GM21786 (cell line): ENCODE measurements at regions not wholly inside any gene's neighbourhood (a gene's known extent, or its start where the extent isn't known, plus 50 kb on each side); places are given as distances from the start of the nearest gene placed in this dataset.

Experiments used
- ATAC-seq: cut with Tn5 transposase; IDR thresholded peaks from one replicate; pipeline ENCODE4 v1.9.1; 2021; ENCODE audit not compliant: unreplicated experiment

- no peak for ATAC-seq
Measured at GRCh38 chr9:118029425-118029824, 325.2 kb downstream of the TLR4 start.

GRCh38 chr9:118034701-118035100, 330.5 kb downstream of the TLR4 start:
- ATAC-seq = no peak

- ATAC-seq = no peak
Measured at GRCh38 chr9:118038713-118039112, 334.5 kb downstream of the TLR4 start.

GRCh38 chr9:118058227-118058626, 354.0 kb downstream of the TLR4 start:
- ATAC-seq = no peak

DNA sequence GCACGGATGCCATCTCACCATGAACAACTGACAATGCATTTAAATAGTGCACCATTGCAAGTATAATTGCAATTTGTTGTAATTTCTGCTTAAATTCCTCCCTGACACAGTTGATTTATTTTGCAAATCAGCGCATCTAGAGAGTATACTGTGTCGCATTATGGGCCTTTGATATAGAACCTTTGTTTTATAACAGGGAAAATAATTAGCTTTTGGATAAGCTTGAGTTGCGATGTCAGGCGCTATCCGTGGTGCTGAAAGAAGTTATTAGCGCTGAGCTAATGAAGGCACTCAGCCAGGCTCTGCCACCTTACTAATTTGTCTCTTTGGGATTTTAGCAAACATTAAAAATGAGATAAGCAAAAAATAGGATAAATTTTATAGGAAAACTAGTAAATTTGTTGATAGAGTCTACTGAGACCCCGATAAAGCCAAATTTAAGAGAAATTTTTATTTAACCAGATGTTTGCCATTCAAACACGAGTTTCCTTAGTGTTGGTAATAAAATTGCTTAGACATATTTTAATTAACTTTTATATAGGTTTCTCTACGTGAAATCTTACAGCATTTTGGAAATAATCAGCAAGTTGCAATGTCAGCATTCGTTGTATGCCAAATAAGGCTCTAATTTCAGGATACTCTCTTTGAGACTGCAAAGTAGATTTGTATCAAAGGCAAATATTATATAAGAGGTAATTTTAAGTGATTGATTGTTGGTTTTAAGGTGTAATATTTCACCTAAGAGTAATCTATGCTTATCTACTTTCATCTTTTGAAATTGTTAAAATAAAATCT, 355.5 kb downstream of the TLR4 start:
- no peak for ATAC-seq

DNA sequence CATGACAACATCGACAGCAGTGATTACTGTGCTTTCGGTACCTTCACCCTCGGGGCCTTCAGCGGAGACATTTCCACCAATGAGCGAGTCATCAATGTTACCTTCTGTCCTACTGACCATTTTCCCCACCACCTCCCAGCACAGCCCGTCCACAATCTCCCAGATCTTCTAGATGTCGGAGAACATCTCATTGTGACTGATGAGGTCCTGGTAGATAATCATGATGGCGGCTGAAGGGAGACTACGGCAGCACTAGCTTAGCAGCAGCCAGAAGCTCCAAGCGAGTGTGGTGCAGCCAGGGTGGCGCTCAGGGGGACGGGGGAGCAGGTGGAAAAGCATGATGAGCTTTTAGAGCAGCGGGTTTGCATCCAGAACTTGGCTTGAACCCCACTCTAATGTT, 379.0 kb downstream of the TLR4 start:
- no peak for ATAC-seq

DNA sequence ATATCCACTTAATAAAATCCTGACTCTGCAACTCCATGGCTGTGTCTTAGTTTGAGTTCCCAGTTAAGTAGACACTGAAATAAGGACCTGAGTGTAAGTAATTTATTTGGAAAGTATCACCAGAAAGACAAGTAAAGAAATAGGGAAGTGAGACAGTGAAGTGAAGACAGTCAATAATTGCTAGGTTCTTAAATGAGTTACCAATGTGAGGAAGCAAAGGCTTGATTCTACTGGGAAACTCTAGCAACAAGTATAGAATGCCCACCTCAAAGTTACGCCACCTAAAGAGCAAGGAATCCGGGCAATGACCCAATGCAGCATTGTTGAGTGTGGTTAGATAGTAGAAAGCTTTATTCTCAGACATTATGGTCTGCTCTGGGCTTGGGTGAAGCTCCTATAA, 383.9 kb downstream of the TLR4 start:
- ATAC-seq = no peak

DNA sequence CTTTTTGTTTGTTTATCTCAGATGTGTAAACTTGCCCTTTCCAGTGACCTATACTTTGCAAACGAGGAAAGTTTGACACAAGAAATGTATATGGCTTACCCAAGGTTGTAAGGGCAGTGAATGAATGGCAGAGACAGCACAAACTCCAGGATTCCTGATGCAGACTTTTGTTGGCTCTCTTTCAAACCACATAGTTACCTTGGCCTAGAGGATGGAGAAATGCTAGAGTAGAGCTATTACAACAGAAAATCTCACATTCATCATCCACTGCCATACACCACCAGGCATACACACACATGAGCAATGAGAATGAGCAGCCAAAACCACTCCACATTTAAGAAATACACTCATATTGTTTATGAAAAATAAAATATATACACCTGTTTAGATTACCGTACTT, 387.0 kb downstream of the TLR4 start:
- no peak for ATAC-seq

- ATAC-seq = no peak
Measured at GRCh38 chr9:118091711-118092500, 387.7 kb downstream of the TLR4 start.

DNA sequence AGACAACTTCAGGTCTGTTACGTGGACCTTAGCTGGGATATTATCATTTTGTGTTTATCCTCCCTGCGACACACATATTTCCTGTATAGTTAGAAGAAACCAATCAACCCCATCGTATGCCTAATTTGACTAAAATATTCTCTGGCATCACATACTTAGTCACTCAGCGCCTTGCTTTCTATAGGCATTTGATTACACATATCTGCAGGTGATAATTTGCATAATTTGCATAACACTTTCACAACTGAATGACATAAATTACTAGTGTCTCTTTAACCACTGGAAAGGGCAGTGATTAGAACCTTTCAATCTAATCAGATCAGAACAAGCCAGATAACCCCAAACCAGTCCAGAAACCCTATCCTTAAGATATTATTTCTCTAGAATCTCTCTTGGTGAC, 390.2 kb downstream of the TLR4 start:
- no peak for ATAC-seq

DNA sequence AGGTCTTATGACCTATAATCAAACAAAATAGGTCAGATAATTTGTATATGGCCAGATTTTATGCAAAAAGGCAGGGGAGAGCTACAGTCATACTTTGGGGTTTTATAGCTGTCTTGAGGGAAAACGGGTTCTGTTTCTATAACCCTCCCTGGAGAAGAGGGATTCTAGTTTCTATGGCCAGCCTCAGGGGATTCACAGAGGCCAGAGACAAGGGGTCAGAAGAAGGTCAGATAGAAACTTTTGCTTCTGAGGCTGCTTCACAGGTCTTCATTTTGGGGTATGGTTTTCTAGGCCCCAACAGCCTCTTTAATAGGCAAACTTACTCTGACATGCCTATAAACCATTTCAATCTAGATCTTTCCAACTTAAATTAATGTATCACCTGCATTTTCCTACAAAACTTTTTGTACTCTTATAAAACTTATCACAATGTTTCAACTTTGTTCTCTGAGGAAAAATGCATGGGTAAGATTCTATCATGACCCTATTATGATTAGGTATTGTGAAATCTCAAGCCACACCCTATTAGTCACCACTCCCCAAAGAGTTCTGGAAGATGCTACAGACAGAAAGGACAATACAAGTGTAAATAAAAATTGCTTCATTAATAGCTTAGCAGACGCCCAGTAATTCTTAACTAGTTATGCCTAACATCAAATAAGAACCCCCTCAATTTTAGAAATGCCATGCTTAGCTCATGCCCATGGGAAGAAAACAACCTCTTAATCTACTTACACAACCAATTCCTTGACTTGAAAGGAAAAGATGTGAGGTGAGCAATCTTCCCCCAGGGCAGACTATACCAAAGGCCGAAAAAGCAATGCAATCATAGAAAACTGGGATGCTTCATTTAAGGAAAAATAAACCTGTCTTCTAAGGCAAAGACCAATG, 396.6 kb downstream of the TLR4 start:
- no peak for ATAC-seq

GRCh38 chr9:118104363-118104762, 400.2 kb downstream of the TLR4 start:
- ATAC-seq = no peak

DNA sequence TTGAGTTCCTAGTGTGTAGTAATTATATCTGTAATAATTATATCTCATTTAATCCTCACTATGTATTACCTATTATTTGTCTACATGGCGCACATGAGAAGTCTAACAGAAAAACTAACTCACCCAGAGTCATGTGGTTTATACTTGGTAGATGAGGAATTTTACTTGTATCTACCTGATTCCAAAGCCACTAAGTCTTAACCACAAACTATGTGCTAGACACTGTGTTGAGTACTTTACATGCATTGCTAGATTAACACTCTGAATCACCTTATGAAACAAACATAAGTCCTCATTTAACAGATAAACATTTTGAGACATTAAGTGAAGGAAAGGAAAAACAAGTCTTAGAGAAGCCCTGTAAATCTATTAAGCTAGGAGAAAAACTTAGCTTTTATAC, 404.8 kb downstream of the TLR4 start:
- no peak for ATAC-seq

GRCh38 chr9:118109542-118109941, 405.3 kb downstream of the TLR4 start:
- ATAC-seq = no peak

DNA sequence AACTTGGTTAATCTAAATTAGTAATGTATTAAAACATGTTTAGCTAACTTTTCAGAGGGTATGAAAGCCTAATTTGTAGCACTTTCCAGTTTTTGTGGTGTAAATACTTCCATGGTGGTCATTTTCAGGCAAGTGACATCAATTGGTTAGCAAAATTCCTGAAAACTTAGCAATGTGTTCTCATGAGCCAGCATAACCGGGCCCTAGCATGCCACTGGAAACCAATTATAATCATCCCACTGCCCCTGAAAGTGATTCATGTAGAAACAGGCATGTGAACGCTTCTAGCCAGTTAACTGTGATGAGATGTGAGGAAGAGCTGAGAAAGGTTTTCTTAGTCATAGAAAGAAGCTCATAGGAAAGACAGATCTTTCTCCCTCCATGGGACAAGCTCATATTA, 417.2 kb downstream of the TLR4 start:
- ATAC-seq = no peak

- ATAC-seq = no peak
Measured at GRCh38 chr9:118128313-118128712, 424.1 kb downstream of the TLR4 start.

- no peak for ATAC-seq
Measured at GRCh38 chr9:118129541-118129940, 425.3 kb downstream of the TLR4 start.

- ATAC-seq = no peak
Measured at GRCh38 chr9:118148990-118149389, 444.8 kb downstream of the TLR4 start.

DNA sequence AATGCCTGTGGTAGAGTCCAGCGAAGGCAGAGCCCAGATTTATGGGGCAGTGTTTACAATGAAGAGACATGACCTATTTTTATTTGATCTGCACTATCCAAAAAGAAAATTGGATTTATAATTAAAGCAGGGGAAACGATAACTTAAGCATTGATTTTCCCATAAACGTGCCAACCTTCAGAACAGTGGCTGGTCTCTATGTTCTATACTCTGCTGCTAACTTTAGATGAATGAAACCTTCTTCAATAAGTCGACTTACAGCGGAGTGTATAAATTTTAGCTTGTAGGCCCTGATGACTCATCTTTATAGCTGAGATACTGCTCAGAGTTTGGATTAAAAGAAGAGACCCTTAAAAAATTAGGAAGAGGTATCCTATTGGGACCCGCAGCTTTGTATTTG, 452.6 kb downstream of the TLR4 start:
- no peak for ATAC-seq

DNA sequence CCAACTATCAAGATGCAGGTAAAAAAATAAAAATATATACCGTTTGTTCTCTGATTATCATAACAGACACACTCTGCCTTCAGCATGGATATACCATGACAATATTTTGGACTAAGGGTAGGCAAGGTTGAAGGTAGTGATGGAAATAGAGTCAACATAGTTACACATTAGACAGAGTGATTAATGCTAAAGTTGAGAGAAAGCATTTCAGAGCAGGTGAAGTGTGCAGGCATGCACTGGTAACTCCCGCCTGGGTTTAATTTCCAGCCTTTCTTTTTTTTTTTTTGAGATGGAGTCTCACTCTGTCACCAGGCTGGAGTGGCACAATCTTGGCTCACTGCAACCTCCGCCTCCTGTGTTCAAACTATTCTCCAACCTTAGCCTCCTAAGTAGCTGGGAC, 458.5 kb downstream of the TLR4 start:
- no peak for ATAC-seq

DNA sequence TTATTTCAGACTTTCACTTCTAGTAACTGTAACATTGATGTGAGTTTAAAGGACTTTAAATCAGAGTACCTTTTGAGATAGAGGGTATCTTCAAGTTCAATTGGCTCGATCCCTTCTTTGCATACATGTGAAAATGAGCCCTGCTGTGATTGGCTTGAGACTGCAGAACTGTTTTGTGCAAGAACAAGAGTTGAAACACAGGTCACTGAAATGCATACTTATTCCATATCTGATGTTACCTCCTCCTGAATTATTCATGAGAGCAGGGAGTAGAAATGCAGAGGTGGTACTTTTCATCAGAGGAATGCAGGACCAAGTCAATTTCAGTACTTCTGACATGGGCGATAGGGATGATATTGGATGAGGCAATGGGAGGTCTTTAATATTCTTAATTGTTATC, 459.5 kb downstream of the TLR4 start:
- ATAC-seq = no peak
